ENCODE measurements at regions not wholly inside any gene's neighbourhood (a gene's known extent, or its start where the extent isn't known, plus 50 kb on each side); places are given as distances from the start of the nearest gene placed in this dataset.

DNA sequence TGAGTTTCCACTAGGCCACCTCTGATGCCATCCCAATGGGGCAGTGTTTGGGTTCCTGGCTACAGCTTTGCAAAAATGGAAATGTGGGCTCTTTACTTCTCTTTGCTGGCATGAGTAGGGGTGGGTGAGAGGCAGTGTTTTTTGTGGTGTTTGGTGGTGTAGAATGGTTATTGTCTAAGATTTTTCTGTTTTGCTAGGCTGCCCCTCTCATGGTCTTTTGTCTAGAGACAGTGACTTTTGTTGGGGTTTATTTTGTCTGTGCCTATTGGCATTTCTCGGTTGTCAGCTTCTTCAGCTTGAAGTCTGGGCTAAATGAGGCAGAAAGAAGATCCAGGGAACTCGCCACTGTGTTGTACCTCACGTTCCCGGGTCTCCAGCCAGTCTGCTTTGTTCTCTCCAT is 112.1 kb downstream of the CENPF start:
- no peak overlapping the region for H3K27ac ChIP-seq (ENCODE audit: low read length)
- no peaks in the 10 kb centered on the region for H4K20me1 ChIP-seq (ENCODE audit: insufficient read depth, low read length)
- no peaks in the 10 kb centered on the region for H3K9me3 ChIP-seq (ENCODE audit: insufficient read depth, low read length)
- no peak overlapping the region for H3K9ac ChIP-seq (ENCODE audit: low read length)
- no peaks in the 10 kb centered on the region for H3K79me2 ChIP-seq (ENCODE audit: low read length)
- H3K4me2 ChIP-seq (ENCODE audit: low read length), result no peak overlapping the region
- no peaks in the 10 kb centered on the region for H3K27me3 ChIP-seq (ENCODE audit: low read depth, low read length)
- H3K4me1 ChIP-seq (ENCODE audit: low read length), result no peaks in the 10 kb centered on the region; the same call in 1 of the 2 replicates
- no peak overlapping the region for H3K4me3 ChIP-seq (ENCODE audit: low read length)
- TF ChIP-seq EZH2phosphoT487 (IDR thresholded peaks at IDR 0.05; ENCODE audit: low read depth), result no peak
- TF ChIP-seq, protein P1, sequence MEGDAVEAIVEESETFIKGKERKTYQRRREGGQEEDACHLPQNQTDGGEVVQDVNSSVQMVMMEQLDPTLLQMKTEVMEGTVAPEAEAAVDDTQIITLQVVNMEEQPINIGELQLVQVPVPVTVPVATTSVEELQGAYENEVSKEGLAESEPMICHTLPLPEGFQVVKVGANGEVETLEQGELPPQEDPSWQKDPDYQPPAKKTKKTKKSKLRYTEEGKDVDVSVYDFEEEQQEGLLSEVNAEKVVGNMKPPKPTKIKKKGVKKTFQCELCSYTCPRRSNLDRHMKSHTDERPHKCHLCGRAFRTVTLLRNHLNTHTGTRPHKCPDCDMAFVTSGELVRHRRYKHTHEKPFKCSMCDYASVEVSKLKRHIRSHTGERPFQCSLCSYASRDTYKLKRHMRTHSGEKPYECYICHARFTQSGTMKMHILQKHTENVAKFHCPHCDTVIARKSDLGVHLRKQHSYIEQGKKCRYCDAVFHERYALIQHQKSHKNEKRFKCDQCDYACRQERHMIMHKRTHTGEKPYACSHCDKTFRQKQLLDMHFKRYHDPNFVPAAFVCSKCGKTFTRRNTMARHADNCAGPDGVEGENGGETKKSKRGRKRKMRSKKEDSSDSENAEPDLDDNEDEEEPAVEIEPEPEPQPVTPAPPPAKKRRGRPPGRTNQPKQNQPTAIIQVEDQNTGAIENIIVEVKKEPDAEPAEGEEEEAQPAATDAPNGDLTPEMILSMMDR (IDR thresholded peaks at IDR 0.05; ENCODE audit: low read depth, low read length), result no peak
- no peaks in the 10 kb centered on the region for H3K36me3 ChIP-seq (replicated peaks; ENCODE audit: low read depth, low read length)
- no peak overlapping the region for H2AFZ ChIP-seq (ENCODE audit: low read depth, low read length)

DNA sequence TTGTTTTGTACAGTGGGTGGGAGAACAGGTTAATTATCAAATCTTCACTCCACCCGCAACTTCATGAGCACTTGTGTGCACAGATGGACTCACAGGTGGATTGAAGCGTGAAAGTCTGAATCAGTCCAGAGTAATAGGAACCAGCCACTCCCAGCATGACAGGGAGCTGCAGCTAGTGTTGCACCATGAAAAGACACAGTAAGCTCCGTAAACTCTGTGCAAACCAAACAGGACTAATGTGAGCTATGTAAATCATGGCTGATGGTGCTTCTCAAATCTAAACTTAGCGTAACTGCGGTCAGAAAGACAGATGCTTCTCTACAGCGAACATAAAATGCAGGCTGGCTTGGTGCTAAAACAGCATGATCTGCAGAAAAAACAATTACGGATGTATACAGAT is 114.4 kb downstream of the CENPF start:
- H2AFZ ChIP-seq (ENCODE audit: low read depth, low read length), result no peak overlapping the region

DNA sequence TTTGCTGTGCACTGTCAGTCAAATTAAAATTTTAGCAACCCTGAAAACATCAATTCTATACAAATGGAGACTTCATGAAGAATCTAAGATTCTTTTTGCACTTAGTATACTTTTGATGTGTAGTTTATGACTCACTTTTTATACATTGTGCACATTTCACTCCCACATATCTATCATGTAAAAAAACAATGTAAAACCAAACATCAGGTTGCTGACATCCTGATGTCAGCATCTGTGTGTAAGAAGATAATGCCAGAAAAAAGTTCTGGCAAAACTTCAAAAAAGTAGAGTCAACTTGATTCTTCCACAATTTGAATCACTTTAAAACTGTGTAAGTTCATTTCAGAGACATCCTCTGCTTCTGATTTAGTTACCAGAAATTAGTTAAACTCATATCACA is 115.7 kb downstream of the CENPF start:
- TF ChIP-seq, protein P1 (IDR thresholded peaks at IDR 0.05; ENCODE audit: low read depth, low read length), result no peak
- TF ChIP-seq EZH2phosphoT487 (IDR thresholded peaks at IDR 0.05; ENCODE audit: low read depth), result no peak
- no peak overlapping the region for H2AFZ ChIP-seq (ENCODE audit: low read depth, low read length)
- H4K20me1 ChIP-seq (ENCODE audit: insufficient read depth, low read length), result no peaks in the 10 kb centered on the region
- H3K4me3 ChIP-seq (ENCODE audit: low read length), result no peak overlapping the region
- no peaks in the 10 kb centered on the region for H3K27me3 ChIP-seq (ENCODE audit: low read depth, low read length)
- no peaks in the 10 kb centered on the region for H3K9me3 ChIP-seq (ENCODE audit: insufficient read depth, low read length)
- no peaks in the 10 kb centered on the region; the same call in 1 of the 2 replicates for H3K4me1 ChIP-seq (ENCODE audit: low read length)
- H3K9ac ChIP-seq (ENCODE audit: low read length), result no peak overlapping the region
- H3K4me2 ChIP-seq (ENCODE audit: low read length), result no peak overlapping the region
- H3K36me3 ChIP-seq (replicated peaks; ENCODE audit: low read depth, low read length), result no peaks in the 10 kb centered on the region
- H3K27ac ChIP-seq (ENCODE audit: low read length), result no peak overlapping the region
- no peaks in the 10 kb centered on the region for H3K79me2 ChIP-seq (ENCODE audit: low read length)

More for the DNA sequence above, 114.4 kb downstream of the CENPF start:
- Histone ChIP-seq H3K27ac (ENCODE audit: low read length) (no peak overlapping the region), H3K9ac (ENCODE audit: low read length) (no peak overlapping the region), H4K20me1 (ENCODE audit: insufficient read depth, low read length) (no peaks in the 10 kb centered on the region), H3K9me3 (ENCODE audit: insufficient read depth, low read length) (no peaks in the 10 kb centered on the region), H3K4me2 (ENCODE audit: low read length) (no peak overlapping the region), H3K79me2 (ENCODE audit: low read length) (no peaks in the 10 kb centered on the region), H3K4me1 (ENCODE audit: low read length) (no peaks in the 10 kb centered on the region; the same call in 1 of the 2 replicates), H3K4me3 (ENCODE audit: low read length) (no peak overlapping the region), H3K27me3 (ENCODE audit: low read depth, low read length) (no peaks in the 10 kb centered on the region), H3K36me3 (replicated peaks; ENCODE audit: low read depth, low read length) (no peaks in the 10 kb centered on the region)
- no peak for TF ChIP-seq EZH2phosphoT487 (IDR thresholded peaks at IDR 0.05; ENCODE audit: low read depth)
- TF ChIP-seq, protein P1 (IDR thresholded peaks at IDR 0.05; ENCODE audit: low read depth, low read length), result no peak

DNA sequence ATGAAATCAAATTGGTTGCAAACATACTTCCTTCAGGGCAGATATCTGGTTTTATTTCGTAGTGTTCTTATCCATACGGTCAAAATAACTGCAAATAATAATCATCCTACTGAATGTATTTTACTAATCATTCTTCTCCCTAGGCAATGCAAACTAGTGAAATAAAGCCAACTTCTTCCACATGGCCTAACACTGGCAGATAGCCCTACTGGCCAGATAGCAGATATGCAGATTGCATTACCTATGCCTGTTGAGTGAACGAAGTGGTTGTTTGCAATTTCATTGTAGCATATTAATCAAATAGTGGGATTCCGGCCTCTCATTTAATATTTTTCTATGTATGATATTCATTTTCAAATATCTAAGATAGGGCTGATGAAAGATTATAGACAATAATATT is 116.2 kb downstream of the CENPF start:
- Histone ChIP-seq H2AFZ (ENCODE audit: low read depth, low read length) (no peak overlapping the region), H3K36me3 (replicated peaks; ENCODE audit: low read depth, low read length) (no peaks in the 10 kb centered on the region), H4K20me1 (ENCODE audit: insufficient read depth, low read length) (no peaks in the 10 kb centered on the region), H3K4me2 (ENCODE audit: low read length) (no peak overlapping the region), H3K9me3 (ENCODE audit: insufficient read depth, low read length) (no peaks in the 10 kb centered on the region), H3K9ac (ENCODE audit: low read length) (no peak overlapping the region), H3K4me3 (ENCODE audit: low read length) (no peak overlapping the region), H3K4me1 (ENCODE audit: low read length) (no peaks in the 10 kb centered on the region), H3K27ac (ENCODE audit: low read length) (no peak overlapping the region), H3K27me3 (ENCODE audit: low read depth, low read length) (no peaks in the 10 kb centered on the region), H3K79me2 (ENCODE audit: low read length) (no peaks in the 10 kb centered on the region)
- no peak for TF ChIP-seq EZH2phosphoT487 (IDR thresholded peaks at IDR 0.05; ENCODE audit: low read depth)
- TF ChIP-seq, protein P1 (IDR thresholded peaks at IDR 0.05; ENCODE audit: low read depth, low read length), result no peak

Measured in OCI-LY3 (cell line).